K562 (cell line): ENCODE measurements at regions not wholly inside any gene's neighbourhood (a gene's known extent, or its start where the extent isn't known, plus 50 kb on each side); places are given as distances from the start of the nearest gene placed in this dataset.

ENCODE experiments used
- CBX3 ChIP-seq, 2 experiments: IDR thresholded peaks; 1 replicate in 1 of 2; 2 replicates in 1 of 2; pipeline ENCODE4 v1.6.1; 2012; ENCODE audit warnings: inconsistent platforms in 2 of 2, low read length in 2 of 2, borderline replicate concordance in 1 of 2, control low read depth in 1 of 2
- HDAC6 ChIP-seq: IDR thresholded peaks from 2 replicates; pipeline ENCODE4 v1.6.1; 2012; ENCODE audit warnings: low read depth, mild to moderate bottlenecking, control low read depth, inconsistent platforms, low read length, moderate library complexity
- MEF2D ChIP-seq: conservative IDR thresholded peaks from 2 replicates; pipeline ENCODE4 v1.6.1; 2016; ENCODE audit warnings: low read depth, missing genetic modification characterization, missing compliant biosample characterization
- NCOR1 ChIP-seq: fragments of 450-650 bp; IDR thresholded peaks from 2 replicates; pipeline ENCODE4 v1.6.1; 2016; ENCODE audit warnings: mild to moderate bottlenecking, moderate library complexity
- POLR2A ChIP-seq: fragments of 450-650 bp; conservative IDR thresholded peaks from 2 replicates; pipeline ENCODE4 v1.6.1; 2016
- POLR2AphosphoS5 ChIP-seq: IDR thresholded peaks from 2 replicates; pipeline ENCODE4 v1.6.1; 2011; ENCODE audit warnings: mild to moderate bottlenecking, low read depth, low read length, moderate library complexity; ENCODE audit not compliant: control insufficient read depth, insufficient read depth
- SMARCC2 ChIP-seq: fragments of 450-650 bp; IDR thresholded peaks from 2 replicates; pipeline ENCODE4 v1.6.1; 2017; ENCODE audit warnings: antibody characterized with exemption, moderate library complexity, mild to moderate bottlenecking, low read depth
- SNRNP70 ChIP-seq: fragments of 200-400 bp; formaldehyde crosslinking; optimal IDR thresholded peaks from 2 replicates; pipeline ENCODE3; 2017; ENCODE audit warnings: low read depth, low read length
- ZNF347 ChIP-seq: fragments of 450-650 bp; formaldehyde crosslinking; IDR thresholded peaks from 2 replicates; pipeline ENCODE4 v1.4.0; 2020; ENCODE audit warnings: low read depth, mild to moderate bottlenecking, moderate library complexity
- ZNF444 ChIP-seq: fragments of 250-450 bp; sonication (Bioruptor Pico); IDR thresholded peaks from 2 replicates; pipeline ENCODE4 v1.4.0; 2020; ENCODE audit warnings: mild to moderate bottlenecking, moderate library complexity
- TF ChIP-seq, protein P1 (sequence below), 3 experiments: IDR thresholded peaks in 2 of 3; conservative IDR thresholded peaks in 1 of 3; 2 replicates each; pipeline ENCODE4 v1.5.1; 2011 to 2012; ENCODE audit warnings: low read length in 3 of 3, mild to moderate bottlenecking in 3 of 3, control low read depth in 2 of 3, improper control_type of control experiment in 1 of 3, inconsistent platforms in 1 of 3, low read depth in 1 of 3, mixed read lengths in 1 of 3, moderate library complexity in 1 of 3; ENCODE audit not compliant: insufficient read depth in 2 of 3
- TF ChIP-seq, protein P2 (sequence below): sonication (generic); formaldehyde crosslinking; IDR thresholded peaks from 2 replicates; pipeline ENCODE4 v1.9.0; 2022; ENCODE audit warnings: mild to moderate bottlenecking, missing genetic modification reagents

- TF ChIP-seq, protein P1, sequence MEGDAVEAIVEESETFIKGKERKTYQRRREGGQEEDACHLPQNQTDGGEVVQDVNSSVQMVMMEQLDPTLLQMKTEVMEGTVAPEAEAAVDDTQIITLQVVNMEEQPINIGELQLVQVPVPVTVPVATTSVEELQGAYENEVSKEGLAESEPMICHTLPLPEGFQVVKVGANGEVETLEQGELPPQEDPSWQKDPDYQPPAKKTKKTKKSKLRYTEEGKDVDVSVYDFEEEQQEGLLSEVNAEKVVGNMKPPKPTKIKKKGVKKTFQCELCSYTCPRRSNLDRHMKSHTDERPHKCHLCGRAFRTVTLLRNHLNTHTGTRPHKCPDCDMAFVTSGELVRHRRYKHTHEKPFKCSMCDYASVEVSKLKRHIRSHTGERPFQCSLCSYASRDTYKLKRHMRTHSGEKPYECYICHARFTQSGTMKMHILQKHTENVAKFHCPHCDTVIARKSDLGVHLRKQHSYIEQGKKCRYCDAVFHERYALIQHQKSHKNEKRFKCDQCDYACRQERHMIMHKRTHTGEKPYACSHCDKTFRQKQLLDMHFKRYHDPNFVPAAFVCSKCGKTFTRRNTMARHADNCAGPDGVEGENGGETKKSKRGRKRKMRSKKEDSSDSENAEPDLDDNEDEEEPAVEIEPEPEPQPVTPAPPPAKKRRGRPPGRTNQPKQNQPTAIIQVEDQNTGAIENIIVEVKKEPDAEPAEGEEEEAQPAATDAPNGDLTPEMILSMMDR (IDR thresholded peaks at IDR 0.05 in 2 of 3, conservative IDR thresholded peaks at IDR 0.05 in 1 of 3; ENCODE audit: insufficient read depth in 2 of 3, low read depth in 1 of 3, low read length in 3 of 3): no peak
- no peak for TF ChIP-seq CBX3 (IDR thresholded peaks at IDR 0.05; ENCODE audit: borderline replicate concordance in 1 of 2, low read length in 2 of 2)
- no peak for TF ChIP-seq SMARCC2
- no peak for TF ChIP-seq MEF2D
- no peak for TF ChIP-seq ZNF444 (CRISPR knock-in tag)
- TF ChIP-seq, protein P2, sequence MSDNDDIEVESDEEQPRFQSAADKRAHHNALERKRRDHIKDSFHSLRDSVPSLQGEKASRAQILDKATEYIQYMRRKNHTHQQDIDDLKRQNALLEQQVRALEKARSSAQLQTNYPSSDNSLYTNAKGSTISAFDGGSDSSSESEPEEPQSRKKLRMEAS: no peak
- no peak for TF ChIP-seq POLR2A
- no peak for TF ChIP-seq HDAC6
- TF ChIP-seq ZNF347 (CRISPR knock-in tag): no peak
- TF ChIP-seq SNRNP70: no peak
- no peak for TF ChIP-seq POLR2AphosphoS5
- TF ChIP-seq NCOR1: no peak
These were observed 1436.3 kb downstream of the TBC1D22A start for GRCh38 chr22:48198489-48199459.
